OCI-LY3 (cell line): ENCODE measurements at regions not wholly inside any gene's neighbourhood (a gene's known extent, or its start where the extent isn't known, plus 50 kb on each side); places are given as distances from the start of the nearest gene placed in this dataset.

Experiments used
- H2AFZ ChIP-seq: fragments of 200-600, 300-600 bp; shearing (Covaris generic); 2 replicates; pipeline ENCODE4 v1.6.0; 2014; ENCODE audit warnings: antibody characterized with exemption, low read depth, low read length
- H3K27ac ChIP-seq: fragments of 200-600, 300-600 bp; sonication (generic); 2 replicates; pipeline ENCODE4 v1.5.1; 2014; ENCODE audit warnings: mild to moderate bottlenecking, low read length, moderate library complexity, mixed read lengths
- H3K27me3 ChIP-seq: fragments of 200-600, 300-600 bp; sonication (generic); 2 replicates; pipeline ENCODE4 v1.6.1; 2014; ENCODE audit warnings: low read depth, low read length, mixed read lengths
- H3K36me3 ChIP-seq: fragments of 200-600, 300-600 bp; sonication (generic); replicated peaks from 2 replicates; pipeline ENCODE3; 2014; ENCODE audit warnings: low read depth, low read length, mixed read lengths
- H3K4me1 ChIP-seq: fragments of 300-600, 200-600 bp; sonication (generic); 2 replicates; pipeline ENCODE4 v1.6.1; 2014; ENCODE audit warnings: low read length, mixed read lengths
- H3K4me2 ChIP-seq: fragments of 200-600, 300-600 bp; sonication (generic); 2 replicates; pipeline ENCODE4 v1.6.1; 2014; ENCODE audit warnings: low read length, mixed read lengths
- H3K4me3 ChIP-seq: fragments of 300-600, 200-600 bp; sonication (generic); 2 replicates; pipeline ENCODE4 v1.5.1; 2014; ENCODE audit warnings: antibody characterized with exemption, mild to moderate bottlenecking, low read length, moderate library complexity
- H3K79me2 ChIP-seq: fragments of 300-600, 200-600 bp; shearing (Covaris generic); 2 replicates; pipeline ENCODE4 v1.6.1; 2014; ENCODE audit warnings: mild to moderate bottlenecking, low read length, mixed read lengths
- H3K9ac ChIP-seq: fragments of 300-600, 200-600 bp; shearing (Covaris generic); 2 replicates; pipeline ENCODE4 v1.6.0; 2014; ENCODE audit warnings: mild to moderate bottlenecking, low read length, moderate library complexity
- H3K9me3 ChIP-seq: fragments of 200-600, 300-600 bp; shearing (Covaris generic); 2 replicates; pipeline ENCODE4 v1.6.1; 2014; ENCODE audit warnings: low read length, mixed read lengths; ENCODE audit not compliant: insufficient read depth
- H4K20me1 ChIP-seq: fragments of 200-600, 300-600 bp; sonication (generic); 2 replicates; pipeline ENCODE4 v1.6.1; 2016; ENCODE audit warnings: low read length, mixed read lengths; ENCODE audit not compliant: insufficient read depth
- CTCF ChIP-seq: fragments of 200-600, 300-600 bp; sonication (generic); IDR thresholded peaks from 2 replicates; pipeline ENCODE4 v1.5.1; 2014; ENCODE audit warnings: antibody characterized with exemption, low read length, low read depth
- EZH2phosphoT487 ChIP-seq: fragments of 200-600 bp; shearing (Covaris generic); IDR thresholded peaks from 2 replicates; pipeline ENCODE4 v1.6.1; 2018; ENCODE audit warnings: antibody characterized with exemption, mixed run types, low read depth

GRCh38 chr21:28310711-28311110 lies 682.0 kb downstream of the LTN1 start:
- Histone ChIP-seq H3K36me3 (no peaks in the 10 kb centered on the region), H3K79me2 (no peaks in the 10 kb centered on the region), H3K27me3 (no peaks in the 10 kb centered on the region), H3K4me3 (no peak overlapping the region), H3K27ac (no peak overlapping the region), H3K9ac (no peak overlapping the region), H2AFZ (no peak overlapping the region), H3K4me1 (peaks cover 5% of the 10 kb centered on the region; the same call in 1 of the 2 replicates), H4K20me1 (no peaks in the 10 kb centered on the region), H3K9me3 (no peaks in the 10 kb centered on the region), H3K4me2 (no peak overlapping the region)
- TF ChIP-seq EZH2phosphoT487: no peak
- TF ChIP-seq CTCF: no peak

- no peaks in the 10 kb centered on the region for H3K79me2 ChIP-seq
- no peaks in the 10 kb centered on the region for H3K9me3 ChIP-seq
- no peak overlapping the region for H3K4me3 ChIP-seq
- TF ChIP-seq CTCF (no peak), EZH2phosphoT487 (no peak)
- no peaks in the 10 kb centered on the region for H3K36me3 ChIP-seq
- H3K9ac ChIP-seq: no peak overlapping the region
- H3K4me2 ChIP-seq: no peak overlapping the region
- peaks cover 5% of the 10 kb centered on the region; the same call in 1 of the 2 replicates for H3K4me1 ChIP-seq
- H3K27me3 ChIP-seq: no peaks in the 10 kb centered on the region
- H4K20me1 ChIP-seq: no peaks in the 10 kb centered on the region
- no peak overlapping the region for H3K27ac ChIP-seq
- no peak overlapping the region for H2AFZ ChIP-seq
These were observed 682.4 kb downstream of the LTN1 start for GRCh38 chr21:28310171-28310685.

GRCh38 chr21:28309596-28309995 lies 683.1 kb downstream of the LTN1 start:
- H2AFZ ChIP-seq: no peak overlapping the region
- no peaks in the 10 kb centered on the region for H3K27me3 ChIP-seq
- H3K79me2 ChIP-seq: no peaks in the 10 kb centered on the region
- no peak for TF ChIP-seq EZH2phosphoT487
- TF ChIP-seq CTCF: no peak
- H3K4me3 ChIP-seq: no peak overlapping the region
- H3K9ac ChIP-seq: no peak overlapping the region
- H3K27ac ChIP-seq: no peak overlapping the region
- H3K4me1 ChIP-seq: peaks cover 5% of the 10 kb centered on the region; the same call in 1 of the 2 replicates
- H3K36me3 ChIP-seq: no peaks in the 10 kb centered on the region
- H3K9me3 ChIP-seq: no peaks in the 10 kb centered on the region
- H4K20me1 ChIP-seq: no peaks in the 10 kb centered on the region
- no peak overlapping the region for H3K4me2 ChIP-seq

- no peak for TF ChIP-seq CTCF
- TF ChIP-seq EZH2phosphoT487: no peak
- Histone ChIP-seq H3K36me3 (no peaks in the 10 kb centered on the region), H3K79me2 (no peaks in the 10 kb centered on the region), H3K9me3 (no peaks in the 10 kb centered on the region), H3K4me3 (no peak overlapping the region), H4K20me1 (no peaks in the 10 kb centered on the region), H3K27ac (no peak overlapping the region), H3K4me1 (peaks cover 5% of the 10 kb centered on the region; the same call in 1 of the 2 replicates), H3K27me3 (no peaks in the 10 kb centered on the region), H2AFZ (no peak overlapping the region), H3K4me2 (no peak overlapping the region), H3K9ac (no peak overlapping the region)
These were observed 684.2 kb downstream of the LTN1 start for GRCh38 chr21:28308516-28308915.
